RCC 7860 (cell line): ENCODE measurements at regions not wholly inside any gene's neighbourhood (a gene's known extent, or its start where the extent isn't known, plus 50 kb on each side); places are given as distances from the start of the nearest gene placed in this dataset.

ENCODE experiments used
- DNase-seq: peaks from one replicate; pipeline ENCODE4 v3.0.0-alpha.2; 2015; ENCODE audit warnings: low spot score
- FAIRE-seq: peaks from 2 replicates; lab custom pipeline; 2012; peaks lifted over from hg19 to GRCh38; lab: Jason Lieb, UNC

DNA sequence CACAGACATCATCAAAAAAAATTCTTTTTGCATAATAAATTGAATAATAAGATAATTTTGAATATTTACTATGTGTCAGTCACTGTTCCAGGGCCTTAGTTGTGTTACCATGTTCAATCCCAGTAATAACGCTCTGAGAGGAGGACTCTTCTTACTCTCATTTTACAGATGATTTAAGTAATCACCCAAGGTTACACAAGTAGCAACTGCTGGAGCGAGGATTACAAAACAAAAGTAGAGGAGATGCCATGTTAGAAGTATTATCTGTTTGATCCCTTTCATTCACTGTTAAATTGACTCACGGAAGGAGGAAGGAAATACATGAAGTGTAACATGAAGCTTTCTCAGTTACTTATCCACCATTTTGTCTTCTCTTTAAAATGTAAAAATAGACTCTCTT, 412.8 kb downstream of the NFIB start:
- DNase-seq (no peak), FAIRE-seq (no peak)

GRCh38 chr9:13900449-13900848, 413.5 kb downstream of the NFIB start:
- no peak for DNase-seq

DNA sequence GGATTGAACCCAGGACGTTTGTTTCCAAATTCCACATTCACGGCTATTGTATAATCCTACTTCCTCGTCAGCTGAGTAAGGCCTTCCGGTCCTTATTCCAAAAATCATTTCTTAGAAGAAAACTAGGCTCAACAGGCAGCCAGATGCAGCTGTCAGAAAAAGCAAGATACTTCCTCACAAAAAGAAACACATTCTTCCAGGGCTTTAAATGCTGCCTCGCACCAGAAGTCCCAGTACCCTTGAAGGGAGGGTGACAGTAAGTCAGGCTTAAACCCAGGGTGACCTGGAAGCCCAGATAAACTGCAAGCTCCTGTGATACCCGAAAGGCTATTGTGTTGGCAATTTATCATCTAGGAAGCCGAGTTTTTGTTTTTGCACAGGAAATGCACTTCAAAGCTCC, 414.0 kb downstream of the NFIB start:
- no peak for DNase-seq

More at GRCh38 chr9:13900449-13900848, 413.5 kb downstream of the NFIB start:
- no peak for FAIRE-seq

GRCh38 chr9:13898957-13899356, 415.0 kb downstream of the NFIB start:
- no peak for DNase-seq
- FAIRE-seq, result no peak

More for the DNA sequence above, 414.0 kb downstream of the NFIB start:
- no peak for FAIRE-seq

- no peak for DNase-seq
- FAIRE-seq, result no peak
These were observed 416.8 kb downstream of the NFIB start for GRCh38 chr9:13896922-13897835.

- DNase-seq (no peak), FAIRE-seq (no peak)
These were observed 417.9 kb downstream of the NFIB start for GRCh38 chr9:13896047-13896446.

DNA sequence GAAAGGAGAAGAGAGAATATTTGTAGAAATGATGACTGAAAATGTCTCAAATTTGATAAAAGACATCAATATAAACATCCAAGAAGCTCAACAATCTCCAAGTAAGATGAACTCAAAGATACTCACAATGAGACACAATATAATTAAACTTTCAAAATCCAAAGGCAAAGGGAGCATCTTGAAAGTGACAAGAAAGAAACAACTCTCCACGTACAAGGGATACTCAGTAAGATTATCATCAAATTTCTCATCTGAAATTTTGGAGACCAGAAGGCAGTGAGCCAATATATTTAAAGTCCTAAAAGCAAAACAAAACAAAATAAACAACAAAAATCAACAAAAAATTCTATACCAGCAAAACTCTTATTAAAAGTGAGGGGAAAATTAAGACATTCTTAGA, 428.7 kb downstream of the NFIB start:
- FAIRE-seq, result no peak
- DNase-seq, result no peak

DNA sequence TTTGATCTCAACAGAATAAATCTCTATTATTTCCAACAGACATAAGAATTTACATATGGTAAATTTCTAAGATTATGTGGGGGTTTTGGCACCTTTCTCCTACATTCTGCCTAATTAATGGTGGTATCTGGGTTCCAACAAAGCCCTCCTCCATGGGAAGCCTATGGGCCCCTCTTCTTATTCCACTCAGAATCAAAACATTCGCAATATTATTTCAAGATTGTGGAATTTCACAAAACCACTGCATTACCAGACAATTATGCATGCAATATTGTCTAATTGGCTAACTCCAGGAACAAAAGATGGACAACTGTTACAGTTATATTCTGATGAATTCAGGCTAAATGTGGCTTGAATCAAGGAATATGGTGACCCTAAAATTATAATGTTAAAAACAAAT, 434.0 kb downstream of the NFIB start:
- DNase-seq, result no peak
- FAIRE-seq, result no peak

DNA sequence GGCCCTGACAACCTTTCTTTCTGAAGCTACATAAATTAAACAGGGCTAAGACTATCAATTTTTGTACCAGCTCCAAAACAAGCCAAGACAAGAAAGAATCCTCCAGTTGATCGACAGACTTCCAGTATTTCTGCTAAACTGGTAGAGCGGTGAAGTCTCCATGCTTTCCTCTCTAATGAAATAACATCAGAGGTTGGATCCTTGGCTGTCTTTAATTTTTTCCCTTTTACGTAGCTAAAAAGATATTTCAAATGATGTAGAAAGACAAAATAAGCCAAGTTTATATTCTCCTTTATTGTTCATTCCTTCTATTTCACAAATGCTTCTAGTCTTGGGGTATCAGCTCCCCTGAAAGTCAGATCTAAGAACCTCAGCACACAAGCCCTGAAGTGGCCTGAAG, 434.9 kb downstream of the NFIB start:
- DNase-seq (no peak), FAIRE-seq (no peak)

- DNase-seq (no peak), FAIRE-seq (no peak)
These were observed 435.7 kb downstream of the NFIB start for GRCh38 chr9:13878241-13878711.

DNA sequence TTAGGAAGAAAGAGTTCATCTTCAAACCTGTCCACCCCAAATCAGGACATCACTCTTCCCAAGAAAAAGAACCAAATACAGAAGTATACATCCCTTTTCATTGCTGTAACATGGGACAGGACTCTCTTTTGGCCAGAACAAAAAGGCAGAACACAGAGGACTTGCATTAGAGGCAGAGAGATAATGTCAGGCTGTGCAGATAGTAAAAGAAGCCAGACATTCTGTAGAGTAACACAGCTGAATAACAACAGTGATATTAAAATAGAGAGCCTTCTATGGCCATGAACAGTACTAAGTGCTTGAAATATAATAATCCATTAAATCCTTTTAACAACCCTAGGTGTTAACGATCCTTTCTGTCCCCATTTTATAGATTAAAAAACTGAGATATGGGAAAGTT, 437.2 kb downstream of the NFIB start:
- DNase-seq (no peak), FAIRE-seq (no peak)

- FAIRE-seq (no peak), DNase-seq (no peak)
These were observed 440.7 kb downstream of the NFIB start for GRCh38 chr9:13873203-13873602.

DNA sequence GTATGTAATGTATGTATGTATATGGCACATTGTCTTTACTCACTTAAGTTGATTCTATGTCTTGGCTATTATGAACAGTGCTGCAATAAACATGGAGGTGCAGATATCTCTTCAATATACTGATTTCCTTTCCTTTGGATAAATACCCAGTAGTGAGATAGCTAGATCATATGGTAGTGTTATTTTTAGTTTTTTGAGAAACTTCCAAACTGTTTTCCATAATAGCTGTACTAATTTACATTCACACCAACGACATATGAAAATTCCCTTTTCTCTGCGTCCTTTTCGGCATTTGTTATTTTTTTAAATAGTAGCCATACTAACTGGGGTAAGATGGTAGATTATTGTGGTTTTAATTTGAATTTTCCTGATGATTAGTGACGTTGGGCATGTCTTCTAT, 445.6 kb downstream of the NFIB start:
- no peak for DNase-seq
- FAIRE-seq, result no peak

- no peak for FAIRE-seq
- no peak for DNase-seq
These were observed 448.1 kb downstream of the NFIB start for GRCh38 chr9:13865869-13866268.

DNA sequence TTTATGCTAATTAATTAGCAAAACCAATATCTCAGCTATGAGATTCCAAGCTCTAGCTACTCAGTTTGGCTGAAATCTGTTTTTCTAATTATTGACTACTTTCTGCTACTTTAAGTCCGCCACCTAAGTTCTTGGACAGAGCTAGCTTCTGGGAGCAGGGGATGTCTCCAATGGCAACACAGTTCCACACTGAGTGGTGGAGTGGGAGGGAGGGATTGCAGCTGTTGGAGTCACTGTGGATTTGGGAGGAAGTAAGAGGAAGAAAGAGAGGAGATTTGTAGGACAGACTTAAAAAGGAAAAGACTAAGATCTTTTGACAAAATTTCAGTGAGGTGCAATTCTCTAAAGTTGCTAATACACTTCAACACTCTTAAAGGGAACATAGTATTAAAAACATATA, 450.8 kb downstream of the NFIB start:
- FAIRE-seq (no peak), DNase-seq (no peak)

GRCh38 chr9:13862654-13863053, 451.3 kb downstream of the NFIB start:
- FAIRE-seq (no peak), DNase-seq (no peak)

- FAIRE-seq (no peak), DNase-seq (no peak)
These were observed 452.8 kb downstream of the NFIB start for GRCh38 chr9:13860946-13861640.

DNA sequence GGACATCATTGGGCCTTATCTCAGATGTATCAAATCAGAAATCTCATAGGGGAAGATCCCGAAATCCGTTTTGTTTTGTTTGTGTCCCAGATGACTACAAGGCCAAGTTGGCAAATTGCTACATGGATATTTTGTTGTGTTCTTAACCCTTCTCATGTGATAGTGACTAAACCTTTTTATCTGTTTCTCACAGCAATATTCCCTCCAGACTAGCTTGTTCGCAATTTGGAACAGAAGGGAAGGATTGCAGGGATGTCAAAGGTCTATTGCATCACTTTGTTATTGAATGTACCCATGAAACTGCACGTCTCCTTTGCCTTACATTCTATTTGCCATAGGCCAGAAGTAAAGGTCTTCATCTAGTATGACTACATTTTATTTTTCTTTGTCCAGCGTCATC, 453.9 kb downstream of the NFIB start:
- FAIRE-seq (no peak), DNase-seq (no peak)

GRCh38 chr9:13857521-13857920, 456.4 kb downstream of the NFIB start:
- no peak for DNase-seq
- FAIRE-seq, result no peak

DNA sequence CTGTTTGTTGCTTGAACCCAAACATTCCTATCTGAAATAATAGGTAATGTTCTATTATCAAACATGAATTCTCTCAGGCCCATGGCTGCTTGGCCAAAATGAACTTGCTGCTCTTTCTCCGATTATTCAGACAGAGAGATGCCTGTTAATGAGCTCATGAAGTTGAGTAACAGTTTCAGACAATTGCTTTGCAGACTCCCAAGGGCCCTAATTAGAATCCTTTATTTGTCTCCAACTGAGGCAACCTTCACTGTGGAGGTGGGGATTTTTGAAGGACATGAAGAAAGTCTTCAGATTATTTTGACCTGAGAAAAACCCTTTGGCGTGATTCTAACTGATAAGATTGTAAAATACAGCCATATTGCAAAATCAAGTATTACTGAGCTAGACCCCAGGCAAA, 466.7 kb downstream of the NFIB start:
- FAIRE-seq (no peak), DNase-seq (no peak)

DNA sequence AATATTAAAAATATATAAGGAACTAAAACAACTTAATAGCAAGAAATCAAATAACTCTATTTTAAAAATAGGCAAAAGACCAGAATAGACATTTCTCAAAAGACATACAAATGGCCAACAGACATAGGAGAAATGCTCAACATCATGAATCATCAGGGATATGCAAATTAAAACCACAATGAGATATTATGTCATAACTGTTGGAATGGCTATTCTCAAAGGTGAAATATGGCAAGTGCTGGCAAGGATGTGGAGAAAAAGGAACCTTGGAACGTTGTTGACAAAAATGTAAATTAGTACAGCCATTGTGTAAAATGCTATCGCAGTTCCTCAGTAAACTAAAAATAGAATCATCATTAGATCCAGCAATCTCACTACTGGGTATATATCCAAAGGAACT, 468.5 kb downstream of the NFIB start:
- no peak for DNase-seq
- FAIRE-seq, result no peak
